HCT116 (cell line): ENCODE measurements at regions not wholly inside any gene's neighbourhood (a gene's known extent, or its start where the extent isn't known, plus 50 kb on each side); places are given as distances from the start of the nearest gene placed in this dataset.

Source experiments
- ATAC-seq: fragments of 200-7000 bp; cut with Tn5 transposase; 2 replicates; pipeline ENCODE4 v1.9.1; 2020; ENCODE audit warnings: mild to moderate bottlenecking, moderate library complexity
- BruUV-seq: library from RNA; stranded (reverse); fragments of 400-500 nt; replicated peaks from 2 replicates; lab custom pipeline; 2021; lab: Mats Ljungman, UMichigan
- CTCF ChIA-PET: fragments of 300-600 bp; sonication (Branson Sonifier 250); formaldehyde crosslinking; loops from one replicate; lab custom pipeline; 2021; ENCODE audit warnings: antibody characterized with exemption; lab: Charles Lee
- POLR2A ChIA-PET: fragments of 300-600, 350-600 bp; sonication (Branson Sonifier 250); formaldehyde crosslinking; loops from one replicate; lab custom pipeline; 2021; ENCODE audit warnings: antibody characterized with exemption; lab: Charles Lee
- RAD21 ChIA-PET, 2 experiments: fragments of 300-600 bp; sonication (Branson Sonifier 250); formaldehyde crosslinking; loops; one replicate each; lab custom pipeline; 2023; ENCODE audit warnings: low total read pairs in 2 of 2; ENCODE audit not compliant: uncharacterized antibody in 2 of 2, unreplicated experiment in 2 of 2, low non-redundant PET in 1 of 2; lab: Charles Lee
- DNase-seq: peaks from one replicate; pipeline ENCODE4 v3.0.0-alpha.2; 2010; ENCODE audit warnings: low read depth, low spot score
- H2AFZ ChIP-seq: fragments of 200-600 bp; shearing (Covaris generic), sonication (generic); 2 replicates; pipeline ENCODE4 v1.6.1; 2017; ENCODE audit warnings: low read depth, mixed run types, mixed read lengths, antibody characterized with exemption, low read length; ENCODE audit not compliant: poor library complexity, severe bottlenecking
- H3K27ac ChIP-seq: 2 replicates; pipeline ENCODE4 v1.5.1; 2012; ENCODE audit warnings: low read depth, low read length
- H3K27me3 ChIP-seq: fragments of 200-600 bp; sonication (generic); 2 replicates; pipeline ENCODE4 v1.6.1; 2016; ENCODE audit warnings: mixed run types, low read length, mixed read lengths; ENCODE audit not compliant: insufficient read depth
- H3K36me3 ChIP-seq, 2 experiments: fragments of 200-500 bp in 1 of 2; fragments of 200-600 bp in 1 of 2; sonication (Bioruptor generic) in 1 of 2; sonication (generic) in 1 of 2; 2 replicates each; pipeline versions ENCODE4 v1.5.1 to v1.6.1; 2014 to 2016; ENCODE audit warnings: low read length in 2 of 2, inconsistent platforms in 1 of 2, mixed read lengths in 1 of 2, mixed run types in 1 of 2; ENCODE audit not compliant: insufficient read depth in 2 of 2, control insufficient read depth in 1 of 2
- H3K4me1 ChIP-seq, 2 experiments: fragments of 200-600 bp in 1 of 2; sonication (generic) in 1 of 2; 2 replicates each; pipeline versions ENCODE4 v1.5.1 to v1.6.1; 2012 to 2017; ENCODE audit warnings: low read length in 2 of 2, inconsistent platforms in 1 of 2, mild to moderate bottlenecking in 1 of 2, mixed read lengths in 1 of 2, mixed run types in 1 of 2, moderate library complexity in 1 of 2; ENCODE audit not compliant: insufficient read depth in 2 of 2, control insufficient read depth in 1 of 2
- H3K4me2 ChIP-seq: fragments of 200-600 bp; sonication (generic); 2 replicates; pipeline ENCODE4 v1.6.1; 2017; ENCODE audit warnings: mixed run types, low read length, mixed read lengths
- H3K4me3 ChIP-seq, 2 experiments: fragments of 200-600 bp in 1 of 2; sonication (generic) in 1 of 2; replicated peaks in 1 of 2; 2 replicates each; pipeline ENCODE4 v1.5.1; 2011 to 2016; ENCODE audit warnings: low read length in 2 of 2, control low read depth in 1 of 2, low read depth in 1 of 2, mild to moderate bottlenecking in 1 of 2, mixed read lengths in 1 of 2, mixed run types in 1 of 2
- H3K79me2 ChIP-seq: fragments of 200-600 bp; sonication (generic); 2 replicates; pipeline ENCODE4 v1.6.1; 2017; ENCODE audit warnings: mild to moderate bottlenecking, mixed run types, low read length, moderate library complexity, mixed read lengths; ENCODE audit not compliant: insufficient read depth
- H3K9ac ChIP-seq: fragments of 200-600 bp; sonication (generic); 2 replicates; pipeline ENCODE4 v1.6.1; 2016; ENCODE audit warnings: low read length, mixed read lengths
- H3K9me2 ChIP-seq: fragments of 200-600 bp; sonication (generic), shearing (Covaris generic); 2 replicates; pipeline ENCODE4 v1.6.1; 2017; ENCODE audit warnings: mixed run types, mild to moderate bottlenecking, moderate library complexity; ENCODE audit not compliant: insufficient read depth
- H3K9me3 ChIP-seq, 2 experiments: fragments of 200-500 bp in 1 of 2; fragments of 200-600 bp in 1 of 2; sonication (Bioruptor generic) in 1 of 2; sonication (generic) in 1 of 2; 2 replicates each; pipeline ENCODE4 v1.6.1; 2014 to 2017; ENCODE audit warnings: low read length in 2 of 2, mixed read lengths in 2 of 2, inconsistent platforms in 1 of 2, low read depth in 1 of 2, mild to moderate bottlenecking in 1 of 2, mixed run types in 1 of 2, moderate library complexity in 1 of 2; ENCODE audit not compliant: control insufficient read depth in 1 of 2, insufficient read depth in 1 of 2
- H4K20me1 ChIP-seq: fragments of 200-600 bp; sonication (generic), shearing (Covaris generic); 2 replicates; pipeline ENCODE4 v1.6.1; 2017; ENCODE audit warnings: mixed run types, mild to moderate bottlenecking, moderate library complexity; ENCODE audit not compliant: insufficient read depth
- CBX3 ChIP-seq: IDR thresholded peaks from 2 replicates; pipeline ENCODE4 v1.6.1; 2012; ENCODE audit warnings: low read depth
- EZH2 ChIP-seq: fragments of 200-600 bp; sonication (generic); IDR thresholded peaks from 2 replicates; pipeline ENCODE4 v1.6.1; 2017; ENCODE audit warnings: antibody characterized with exemption, mixed run types
- EZH2phosphoT487 ChIP-seq: fragments of 200-600 bp; IDR thresholded peaks from 2 replicates; pipeline ENCODE4 v1.6.1; 2018; ENCODE audit warnings: antibody characterized with exemption, borderline replicate concordance
- JUND ChIP-seq: IDR thresholded peaks from 2 replicates; pipeline ENCODE4 v1.6.1; 2012
- POLR2AphosphoS5 ChIP-seq: IDR thresholded peaks from 2 replicates; pipeline ENCODE4 v1.6.1; 2011; ENCODE audit warnings: mild to moderate bottlenecking, low read depth, low read length, moderate library complexity
- SRF ChIP-seq: IDR thresholded peaks from 2 replicates; pipeline ENCODE4 v1.6.1; 2012; ENCODE audit warnings: low read depth
- TCF7L2 ChIP-seq: IDR thresholded peaks from 2 replicates; pipeline ENCODE4 v1.7.0; 2011; ENCODE audit warnings: borderline replicate concordance, inconsistent platforms; ENCODE audit not compliant: insufficient read depth, insufficient read length; ENCODE audit errors: extremely low read depth
- ZFX ChIP-seq: fragments of 450-650 bp; IDR thresholded peaks from 2 replicates; pipeline ENCODE4 v1.6.1; 2017
- ZNF274 ChIP-seq: fragments of 200-500 bp; sonication (Bioruptor generic); IDR thresholded peaks from 2 replicates; pipeline ENCODE4 v1.6.1; 2014; ENCODE audit warnings: mild to moderate bottlenecking, low read depth, low read length, inconsistent platforms
- intact Hi-C: fragments of 100-400 bp; cut with micrococcal nuclease; formaldehyde crosslinking; loops from 2 replicates; pipeline ENCODE4 v1.10.0; 2022
- TF ChIP-seq, protein P1 (sequence below): IDR thresholded peaks from 2 replicates; pipeline ENCODE4 v1.6.1; 2012; ENCODE audit warnings: low read depth
- TF ChIP-seq, protein P2 (sequence below): IDR thresholded peaks from 2 replicates; pipeline ENCODE4 v1.6.1; 2012

DNA sequence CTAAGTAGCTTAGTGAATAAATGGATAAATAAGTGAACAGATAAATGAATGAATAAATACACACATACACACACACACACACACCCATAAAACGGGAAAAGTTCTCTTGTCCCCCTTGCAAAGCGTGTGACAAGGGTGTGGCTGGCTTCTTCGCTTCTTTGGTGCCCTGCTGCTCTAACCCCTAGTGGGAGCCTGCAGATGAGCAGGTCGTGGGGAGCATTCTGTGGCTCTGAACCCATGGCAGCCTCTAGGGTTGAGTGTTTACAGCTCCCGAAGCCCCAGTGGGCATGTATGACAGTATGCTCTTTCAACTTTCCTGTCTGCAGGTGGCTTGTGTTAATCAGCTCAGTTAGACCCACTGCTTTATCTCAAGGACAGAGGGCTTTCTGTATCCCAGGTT is 582.3 kb downstream of the EDEM1 start:
- no peak overlapping the region for H3K4me2 ChIP-seq
- no peaks in the 10 kb centered on the region for H3K79me2 ChIP-seq
- H3K4me3 ChIP-seq: no peak overlapping the region
- intact Hi-C loops: no loop called here
- BruUV-seq: no TSS peak
- ChIA-PET RAD21 (no interaction called here), CTCF (no interaction called here), POLR2A (no interaction called here)
- H2AFZ ChIP-seq: no peak overlapping the region
- ATAC-seq (peak; percentile 40; the same call in 1 of the 2 replicates), DNase-seq (no peak)
- TF ChIP-seq EZH2phosphoT487: no peak
- no peak for TF ChIP-seq ZNF274
- no peak for TF ChIP-seq SRF
- TF ChIP-seq JUND: no peak
- TF ChIP-seq ZFX: no peak
- no peak for TF ChIP-seq TCF7L2
- no peak for TF ChIP-seq CBX3
- no peak for TF ChIP-seq POLR2AphosphoS5
- no peak for TF ChIP-seq EZH2
- TF ChIP-seq, protein P1, sequence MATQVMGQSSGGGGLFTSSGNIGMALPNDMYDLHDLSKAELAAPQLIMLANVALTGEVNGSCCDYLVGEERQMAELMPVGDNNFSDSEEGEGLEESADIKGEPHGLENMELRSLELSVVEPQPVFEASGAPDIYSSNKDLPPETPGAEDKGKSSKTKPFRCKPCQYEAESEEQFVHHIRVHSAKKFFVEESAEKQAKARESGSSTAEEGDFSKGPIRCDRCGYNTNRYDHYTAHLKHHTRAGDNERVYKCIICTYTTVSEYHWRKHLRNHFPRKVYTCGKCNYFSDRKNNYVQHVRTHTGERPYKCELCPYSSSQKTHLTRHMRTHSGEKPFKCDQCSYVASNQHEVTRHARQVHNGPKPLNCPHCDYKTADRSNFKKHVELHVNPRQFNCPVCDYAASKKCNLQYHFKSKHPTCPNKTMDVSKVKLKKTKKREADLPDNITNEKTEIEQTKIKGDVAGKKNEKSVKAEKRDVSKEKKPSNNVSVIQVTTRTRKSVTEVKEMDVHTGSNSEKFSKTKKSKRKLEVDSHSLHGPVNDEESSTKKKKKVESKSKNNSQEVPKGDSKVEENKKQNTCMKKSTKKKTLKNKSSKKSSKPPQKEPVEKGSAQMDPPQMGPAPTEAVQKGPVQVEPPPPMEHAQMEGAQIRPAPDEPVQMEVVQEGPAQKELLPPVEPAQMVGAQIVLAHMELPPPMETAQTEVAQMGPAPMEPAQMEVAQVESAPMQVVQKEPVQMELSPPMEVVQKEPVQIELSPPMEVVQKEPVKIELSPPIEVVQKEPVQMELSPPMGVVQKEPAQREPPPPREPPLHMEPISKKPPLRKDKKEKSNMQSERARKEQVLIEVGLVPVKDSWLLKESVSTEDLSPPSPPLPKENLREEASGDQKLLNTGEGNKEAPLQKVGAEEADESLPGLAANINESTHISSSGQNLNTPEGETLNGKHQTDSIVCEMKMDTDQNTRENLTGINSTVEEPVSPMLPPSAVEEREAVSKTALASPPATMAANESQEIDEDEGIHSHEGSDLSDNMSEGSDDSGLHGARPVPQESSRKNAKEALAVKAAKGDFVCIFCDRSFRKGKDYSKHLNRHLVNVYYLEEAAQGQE: no peak
- TF ChIP-seq, protein P2, sequence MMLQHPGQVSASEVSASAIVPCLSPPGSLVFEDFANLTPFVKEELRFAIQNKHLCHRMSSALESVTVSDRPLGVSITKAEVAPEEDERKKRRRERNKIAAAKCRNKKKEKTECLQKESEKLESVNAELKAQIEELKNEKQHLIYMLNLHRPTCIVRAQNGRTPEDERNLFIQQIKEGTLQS: no peak
- H3K36me3 ChIP-seq: no peaks in the 10 kb centered on the region
- no peaks in the 10 kb centered on the region for H3K4me1 ChIP-seq
- H3K9me2 ChIP-seq: no peaks in the 10 kb centered on the region
- no peaks in the 10 kb centered on the region for H3K27me3 ChIP-seq
- no peaks in the 10 kb centered on the region for H3K9me3 ChIP-seq
- no peak overlapping the region for H3K27ac ChIP-seq
- H3K9ac ChIP-seq: no peak overlapping the region
- no peaks in the 10 kb centered on the region for H4K20me1 ChIP-seq
